ENCODE measurements at regions not wholly inside any gene's neighbourhood (a gene's known extent, or its start where the extent isn't known, plus 50 kb on each side); places are given as distances from the start of the nearest gene placed in this dataset.
A peak's percentile ranks its signal among the peaks of the same experiment; 100 is the strongest.

GRCh38 chr14:98244966-98245569, 1026.9 kb downstream of the BCL11B start:
- no peak for DNase-seq

GRCh38 chr14:98249057-98249456, 1022.9 kb downstream of the BCL11B start:
- DNase-seq: no peak

GRCh38 chr14:98249476-98249875, 1022.5 kb downstream of the BCL11B start:
- no peak for DNase-seq

- no peak for DNase-seq
Observed at GRCh38 chr14:98252820-98253219, 1019.2 kb downstream of the BCL11B start.

- DNase-seq: no peak
Observed at GRCh38 chr14:98259881-98260280, 1012.1 kb downstream of the BCL11B start.

GRCh38 chr14:98262566-98262965, 1009.4 kb downstream of the BCL11B start:
- DNase-seq: no peak

- no peak for DNase-seq
Observed at GRCh38 chr14:98269533-98269932, 1002.5 kb downstream of the BCL11B start.

- no peak for DNase-seq
Observed at GRCh38 chr14:98270201-98270600, 1001.8 kb downstream of the BCL11B start.

- DNase-seq: no peak
Observed at GRCh38 chr14:98274596-98274995, 997.4 kb downstream of the BCL11B start.

GRCh38 chr14:98278800-98279199, 993.2 kb downstream of the BCL11B start:
- no peak for DNase-seq

- no peak for DNase-seq
Observed at GRCh38 chr14:98280436-98280835, 991.6 kb downstream of the BCL11B start.

- DNase-seq: no peak
Observed at GRCh38 chr14:98288825-98289224, 983.2 kb downstream of the BCL11B start.

GRCh38 chr14:98290596-98290995, 981.4 kb downstream of the BCL11B start:
- no peak for DNase-seq

- no peak for DNase-seq
Observed at GRCh38 chr14:98292191-98292590, 979.8 kb downstream of the BCL11B start.

GRCh38 chr14:98293576-98293975, 978.4 kb downstream of the BCL11B start:
- DNase-seq: peak; percentile 50

- no peak for DNase-seq
Observed at GRCh38 chr14:98296895-98297294, 975.1 kb downstream of the BCL11B start.

GRCh38 chr14:98297567-98297966, 974.4 kb downstream of the BCL11B start:
- DNase-seq: no peak

- no peak for DNase-seq
Observed at GRCh38 chr14:98298481-98299244, 973.3 kb downstream of the BCL11B start.

- DNase-seq: no peak
Observed at GRCh38 chr14:98301681-98302080, 970.3 kb downstream of the BCL11B start.

- no peak for DNase-seq
Observed at GRCh38 chr14:98304574-98304973, 967.4 kb downstream of the BCL11B start.

- no peak for DNase-seq
Observed at GRCh38 chr14:98309591-98309990, 962.4 kb downstream of the BCL11B start.

GRCh38 chr14:98312006-98312405, 960.0 kb downstream of the BCL11B start:
- peak; percentile 65 for DNase-seq

GRCh38 chr14:98321841-98322240, 950.2 kb downstream of the BCL11B start:
- peak; percentile 67 for DNase-seq

GRCh38 chr14:98323836-98324235, 948.2 kb downstream of the BCL11B start:
- no peak for DNase-seq
